ENCODE measurements at regions not wholly inside any gene's neighbourhood (a gene's known extent, or its start where the extent isn't known, plus 50 kb on each side); places are given as distances from the start of the nearest gene placed in this dataset.

DNA sequence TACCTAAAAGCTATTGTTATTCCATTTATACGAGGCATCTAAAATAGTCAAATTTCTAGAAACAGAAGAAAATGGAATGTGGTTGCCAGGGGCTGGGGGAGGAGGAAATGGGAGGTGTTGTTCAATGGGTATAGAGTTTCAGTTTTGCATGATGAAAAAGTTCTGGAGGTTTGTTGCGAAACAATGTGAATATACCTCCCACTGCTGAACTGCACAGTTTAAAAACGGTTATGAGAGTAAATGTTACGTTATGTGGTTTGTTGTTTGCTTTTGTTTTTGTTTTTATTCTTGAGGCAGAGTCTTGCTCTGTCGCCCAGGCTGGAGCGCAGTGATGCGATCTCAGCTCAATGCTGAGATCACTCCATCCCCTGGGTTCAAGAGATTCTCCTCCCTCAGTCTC is 64.9 kb upstream of the NRBF2 start:
- TF ChIP-seq POLR2AphosphoS5 (IDR thresholded peaks at IDR 0.05; ENCODE audit: low read depth, low read length) = no peak
- no peak for TF ChIP-seq POLR2A (IDR thresholded peaks at IDR 0.05; ENCODE audit: low read depth, low read length)
